ENCODE measurements at regions not wholly inside any gene's neighbourhood (a gene's known extent, or its start where the extent isn't known, plus 50 kb on each side); places are given as distances from the start of the nearest gene placed in this dataset.
"Not testable (repeated sequence)": the region's sequence is repeated elsewhere in the genome, so short reads cannot be mapped to it uniquely, and the experiment has no call there.

DNA sequence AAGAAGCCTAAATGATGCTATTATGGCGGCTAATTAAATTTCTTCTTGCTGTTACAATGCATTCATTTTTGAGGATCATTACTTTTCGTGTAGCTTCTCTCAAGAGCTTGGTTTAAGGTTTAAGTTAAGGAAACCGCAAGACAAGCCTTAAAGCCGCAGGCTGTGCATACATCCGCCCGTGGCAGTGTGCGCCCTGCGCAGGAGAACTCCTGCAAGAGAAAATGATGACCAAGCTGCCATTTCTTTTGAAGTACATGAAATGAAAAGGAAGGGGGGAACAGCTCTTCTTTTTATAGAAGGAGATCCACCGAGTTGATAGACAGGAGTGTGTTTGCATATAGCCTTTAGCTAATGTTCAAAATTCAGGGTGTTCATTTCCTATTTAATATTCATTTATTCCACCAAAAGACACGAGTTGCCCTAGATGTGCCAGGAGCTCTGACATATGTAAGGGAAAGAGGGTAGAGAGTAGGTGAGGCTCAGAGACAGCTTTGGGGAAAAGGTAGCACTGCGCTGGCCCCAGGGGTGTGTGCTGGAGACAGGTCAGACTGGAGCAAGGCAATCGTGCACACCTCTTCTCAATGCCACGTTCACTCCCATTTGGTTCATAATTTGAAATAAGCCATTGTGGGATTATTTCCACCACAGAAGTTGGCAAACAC lies 112.1 kb upstream of the LDB2 start:
- DNase-seq = no peak

DNA sequence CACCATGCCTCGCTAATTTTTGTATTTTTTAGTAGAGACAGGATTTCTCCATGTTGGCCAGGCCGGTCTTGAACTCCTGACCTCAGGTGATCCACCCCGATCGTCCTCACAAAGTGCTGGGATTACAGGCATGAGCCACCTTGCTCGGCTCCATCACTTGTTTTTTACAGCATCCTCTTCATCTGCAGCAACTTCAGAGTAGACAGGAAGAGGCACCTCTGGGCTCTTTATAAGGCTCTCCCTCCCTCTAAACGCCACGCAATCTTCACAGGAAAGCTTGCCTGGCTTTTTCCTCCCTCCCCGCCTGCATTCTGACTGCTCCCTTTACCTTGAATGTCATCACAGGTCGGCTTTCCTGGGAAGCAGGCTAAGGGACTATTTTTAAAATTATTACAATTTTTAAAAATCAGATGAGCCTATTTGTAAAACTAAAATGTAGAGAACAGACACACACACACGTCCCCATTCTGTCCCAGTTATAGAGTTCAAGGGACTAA lies 111.5 kb upstream of the LDB2 start:
- DNase-seq = no peak

DNA sequence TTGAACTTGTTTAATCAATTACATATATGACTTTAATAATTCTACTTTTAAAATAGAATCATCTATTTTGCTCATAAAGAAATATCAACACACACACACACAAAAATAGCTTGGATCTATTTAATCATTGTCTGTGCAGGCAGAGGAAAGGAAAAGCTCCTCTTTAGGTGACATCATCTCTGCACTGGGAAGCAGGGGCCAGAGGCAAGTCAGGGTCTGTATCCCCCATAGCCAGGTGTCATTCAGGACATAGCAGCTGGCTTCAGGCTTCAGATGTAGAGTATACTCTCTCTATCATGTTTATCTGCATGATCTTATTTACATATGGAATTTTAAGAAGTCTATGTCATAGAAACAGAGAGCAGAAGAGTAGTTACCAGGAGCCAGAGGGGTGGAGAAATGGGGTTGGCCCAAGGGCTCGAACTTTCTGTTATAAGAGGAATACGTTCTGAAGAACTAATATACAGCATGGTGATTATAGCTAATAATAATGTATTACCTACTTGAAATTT lies 110.4 kb upstream of the LDB2 start:
- DNase-seq = no peak

DNA sequence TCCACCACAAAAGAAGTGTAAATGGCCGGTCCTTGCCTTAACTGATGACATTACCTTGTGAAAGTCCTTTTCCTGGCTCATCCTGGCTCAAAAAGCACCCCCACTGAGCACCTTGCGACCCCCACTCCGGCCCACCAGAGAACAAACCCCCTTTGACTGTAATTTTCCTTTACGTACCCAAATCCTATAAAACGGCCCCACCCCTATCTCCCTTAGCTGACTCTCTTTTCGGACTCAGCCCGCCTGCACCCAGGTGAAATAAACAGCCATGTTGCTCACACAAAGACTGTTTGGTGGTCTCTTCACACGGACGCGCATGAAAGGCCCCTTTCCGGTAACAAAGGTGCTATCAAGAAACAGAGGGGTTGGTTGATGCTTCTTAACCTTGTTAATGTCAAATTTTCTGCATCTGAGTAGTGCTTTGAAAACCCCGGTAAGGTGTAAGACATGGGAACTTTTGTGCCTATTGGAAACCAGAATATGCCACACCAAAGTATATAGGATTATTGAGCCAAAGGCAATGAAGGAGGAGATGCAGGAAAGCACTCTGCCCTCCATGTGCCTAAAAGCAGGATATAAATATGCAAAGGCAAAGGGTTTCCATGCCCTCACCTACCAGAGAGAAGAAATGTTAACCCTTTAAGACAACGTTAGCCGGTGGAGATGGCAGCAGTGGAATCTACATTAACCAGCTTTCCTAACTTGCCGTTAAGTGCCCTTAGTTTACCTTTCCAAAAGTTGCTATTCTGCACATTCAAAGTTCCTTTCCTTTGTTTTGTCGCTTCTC lies 105.4 kb upstream of the LDB2 start:
- DNase-seq = not testable (repeated sequence)

DNA sequence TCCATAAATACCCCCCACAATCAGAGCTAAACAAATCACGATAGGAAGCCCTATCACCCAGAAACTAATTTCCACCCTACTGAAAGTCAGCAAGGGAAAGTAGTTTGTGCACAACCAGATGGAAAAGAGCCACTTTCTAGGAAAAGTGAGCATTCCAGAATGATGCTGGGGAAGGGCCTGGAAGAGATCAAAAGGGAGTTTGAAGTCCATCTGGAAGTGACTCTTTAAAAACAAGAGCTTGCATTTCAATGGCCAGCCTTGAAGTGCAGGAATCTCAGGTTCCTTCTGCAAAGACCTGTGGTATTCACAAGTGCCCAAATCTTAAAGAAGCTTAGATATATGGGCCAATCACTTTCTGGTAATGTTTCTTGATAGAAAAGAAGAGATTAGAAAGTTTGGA lies 97.0 kb upstream of the LDB2 start:
- no peak for DNase-seq

DNA sequence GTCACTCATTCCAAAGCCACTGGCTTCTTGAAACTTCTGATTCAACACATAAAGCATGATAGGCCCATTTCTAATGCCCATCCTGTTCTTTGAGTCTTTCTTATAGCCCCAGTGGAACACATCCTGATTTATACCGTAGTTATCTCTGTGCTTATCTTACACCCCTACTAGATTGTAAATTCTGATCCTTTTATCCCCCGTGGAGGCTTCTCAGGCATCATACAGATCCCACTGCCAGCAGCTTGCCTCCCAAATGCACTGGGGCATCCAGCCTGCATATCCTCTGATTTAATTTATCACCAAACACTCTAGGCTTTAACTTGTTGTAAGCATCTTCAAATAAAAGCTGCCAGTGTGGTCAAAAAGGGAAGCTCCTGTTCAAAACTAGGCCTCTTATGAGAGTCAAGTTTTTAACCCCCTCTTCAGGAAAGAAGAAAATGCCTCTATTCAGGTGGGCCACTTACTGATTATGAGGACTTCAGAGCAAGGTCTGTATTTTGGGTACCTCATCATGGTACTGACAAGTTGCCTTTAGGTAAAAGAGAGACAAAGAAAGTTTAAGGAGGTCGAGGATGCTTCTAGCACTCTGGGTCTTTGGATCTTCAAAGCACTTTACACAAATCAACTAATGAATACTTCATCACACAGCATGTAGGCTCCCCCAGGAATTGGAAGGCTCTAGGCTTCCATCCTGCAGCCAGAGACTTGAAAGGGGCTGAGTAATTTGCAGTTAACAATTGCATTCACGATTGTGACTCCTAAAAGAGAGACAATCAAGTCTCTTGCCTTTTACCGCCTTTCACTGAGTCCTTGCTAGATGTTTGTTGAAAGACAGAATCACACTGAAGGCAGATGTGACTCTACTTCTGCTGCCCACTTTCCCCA lies 95.8 kb upstream of the LDB2 start:
- no peak for DNase-seq

DNA sequence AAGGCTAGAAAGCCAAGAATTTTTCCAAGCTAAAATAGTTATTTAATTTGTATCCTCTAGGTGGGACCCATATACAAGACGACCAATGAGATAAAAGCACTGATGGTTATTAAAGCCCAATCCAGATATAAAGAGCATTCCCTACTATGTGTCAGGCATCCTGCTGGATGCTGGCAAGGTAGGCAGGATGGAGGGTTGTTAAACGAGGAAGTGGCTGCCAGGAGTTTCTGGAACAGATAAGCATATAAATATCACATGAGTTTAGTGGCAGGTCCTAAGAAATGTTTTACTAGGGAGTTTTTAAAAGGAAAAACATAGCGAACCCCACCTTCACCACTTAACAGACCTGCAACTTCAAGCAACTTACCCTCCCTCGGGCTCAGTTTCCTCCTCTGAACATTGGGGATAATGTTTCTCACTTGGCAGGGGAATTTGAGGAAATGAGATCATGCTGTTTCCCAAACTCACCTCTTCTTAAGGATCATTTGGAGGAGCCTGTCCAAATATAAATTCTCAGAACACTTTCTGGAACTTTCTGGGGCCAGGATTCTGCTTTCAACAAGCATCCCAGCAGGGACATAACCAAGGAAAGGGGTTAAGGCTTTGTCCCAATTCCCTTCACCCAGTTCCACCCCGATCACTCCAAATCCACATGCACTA lies 94.3 kb upstream of the LDB2 start:
- no peak for DNase-seq

DNA sequence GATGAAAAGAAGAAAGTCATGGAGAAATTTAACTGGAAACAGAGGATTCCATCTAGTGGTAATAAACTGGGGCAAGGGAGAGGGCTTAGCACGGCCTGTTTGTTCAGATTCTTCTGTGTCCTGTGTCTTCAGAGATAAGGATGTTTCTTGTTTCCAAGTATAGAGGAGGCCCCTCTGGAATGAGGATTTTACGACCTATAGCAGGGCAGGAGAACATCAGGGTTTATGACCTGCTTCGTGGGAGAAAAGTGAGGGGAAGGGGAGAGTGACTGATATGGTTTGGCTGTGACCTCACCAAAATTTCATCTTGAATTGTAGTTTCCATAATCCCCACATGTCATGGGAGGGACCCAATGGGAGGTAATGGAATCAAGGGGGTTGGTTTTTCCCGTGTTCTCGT lies 93.0 kb upstream of the LDB2 start:
- DNase-seq = no peak

DNA sequence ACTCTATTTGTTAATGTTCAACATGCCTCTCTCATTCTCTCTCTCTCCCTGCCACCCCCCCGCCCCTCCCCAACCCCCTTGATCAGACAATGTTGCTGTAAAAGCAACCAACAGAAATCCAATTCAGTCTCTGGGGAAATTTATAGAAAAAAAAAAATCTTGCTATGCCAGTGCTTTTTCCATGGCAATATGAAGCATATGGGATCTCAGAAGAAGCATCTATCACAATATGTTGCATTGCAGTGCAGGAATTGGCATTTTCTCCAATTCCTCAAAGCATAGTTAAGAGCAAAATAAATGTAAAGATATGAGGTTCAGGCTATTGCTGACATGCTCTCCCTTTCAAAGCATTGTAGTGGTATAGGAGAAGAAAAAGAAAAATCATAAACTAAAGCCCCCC lies 90.9 kb upstream of the LDB2 start:
- no peak for DNase-seq

DNA sequence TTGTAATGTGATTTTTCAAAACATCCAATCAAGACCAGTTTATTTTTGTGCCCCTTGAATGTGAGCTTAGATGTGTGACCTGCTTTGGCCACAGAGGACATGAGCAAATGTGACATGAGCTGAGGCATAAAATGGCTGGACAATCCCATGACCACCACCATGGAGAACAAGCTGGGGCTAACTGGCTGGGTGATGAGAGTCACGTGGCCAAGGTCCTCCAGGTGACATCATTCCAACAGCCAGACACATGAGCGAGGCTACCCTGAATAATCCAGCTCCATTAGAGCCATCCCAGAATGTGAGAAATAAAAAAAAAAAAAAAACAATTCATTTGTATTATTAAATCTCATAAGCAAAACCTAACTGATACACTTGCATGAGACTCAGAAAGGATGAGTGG lies 90.4 kb upstream of the LDB2 start:
- no peak for DNase-seq

DNA sequence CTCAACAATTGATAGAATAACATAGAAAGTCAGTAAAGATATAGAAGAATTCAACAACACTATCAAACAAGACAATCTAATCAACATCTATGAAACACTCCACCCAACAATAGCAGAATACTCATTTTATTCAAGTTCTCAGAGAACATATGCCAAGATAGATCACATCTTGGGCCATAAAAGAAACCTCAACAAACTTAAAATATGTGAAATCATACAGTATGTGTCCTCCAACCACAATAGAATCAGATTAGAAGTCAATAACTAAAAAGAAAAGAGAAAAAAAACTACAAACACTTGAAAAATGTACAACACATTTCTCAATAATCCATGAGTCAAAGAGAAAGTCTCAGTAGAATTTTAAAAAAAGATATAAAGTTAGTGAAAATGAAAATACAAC lies 78.6 kb upstream of the LDB2 start:
- no peak for DNase-seq

DNA sequence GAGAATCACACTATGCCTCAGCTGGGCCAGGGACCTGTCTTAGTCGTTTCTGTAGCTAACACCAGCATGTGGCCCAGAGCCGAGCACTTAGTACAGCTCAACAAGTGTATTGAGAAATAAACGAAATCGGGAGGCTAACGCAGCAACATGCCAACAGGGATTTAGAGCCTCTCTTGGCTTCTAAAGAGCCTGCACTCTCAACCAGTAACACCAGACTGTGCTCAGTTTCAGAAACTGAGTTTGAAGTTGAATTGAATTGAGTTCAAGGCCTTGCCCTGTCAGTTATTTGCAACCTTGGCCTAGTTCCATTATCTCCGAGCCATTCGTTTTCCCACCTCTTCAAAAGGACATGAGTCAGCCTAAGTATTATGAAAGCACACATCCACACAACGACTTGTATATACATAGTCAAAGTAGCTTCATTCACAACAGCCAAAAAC lies 71.3 kb upstream of the LDB2 start:
- DNase-seq = no peak

DNA sequence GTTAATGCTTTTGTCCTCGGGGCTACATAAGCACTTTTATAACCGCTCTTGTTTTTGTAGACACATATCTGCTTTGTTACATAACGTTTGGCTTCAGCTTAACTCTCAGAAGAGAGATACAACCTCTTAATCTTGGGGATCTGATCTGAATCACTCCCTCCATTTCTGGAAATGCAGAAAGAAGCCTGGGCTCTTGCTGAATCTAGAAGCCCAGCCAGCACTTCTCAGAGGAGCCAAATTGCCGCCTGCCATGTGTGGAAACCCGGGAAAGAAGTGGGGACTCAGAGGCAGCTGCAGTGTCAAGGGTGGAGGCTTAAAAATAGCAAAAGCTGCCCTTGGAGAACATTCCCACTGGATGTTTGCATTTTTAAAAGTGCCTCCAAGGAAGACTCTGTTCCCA lies 69.3 kb upstream of the LDB2 start:
- no peak for DNase-seq

DNA sequence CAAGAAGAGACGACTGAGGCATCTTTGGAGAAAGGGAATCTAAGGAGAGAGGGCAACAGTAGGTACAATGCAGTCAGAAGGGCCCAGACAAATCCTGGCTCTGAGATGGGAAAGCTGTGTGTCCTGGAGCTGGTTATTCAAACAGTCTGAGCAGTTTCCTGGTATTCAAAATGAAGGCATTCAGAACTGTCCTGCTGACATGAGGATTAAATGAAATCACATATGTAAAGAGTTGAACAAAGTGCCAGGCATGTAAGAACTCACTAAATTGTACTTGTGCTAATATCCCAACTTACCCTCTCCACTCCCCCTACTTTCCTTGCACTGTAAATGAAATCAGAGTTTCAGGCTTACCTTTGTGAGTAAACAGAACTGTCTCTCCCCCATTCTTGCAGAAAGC lies 60.9 kb upstream of the LDB2 start:
- no peak for DNase-seq

DNA sequence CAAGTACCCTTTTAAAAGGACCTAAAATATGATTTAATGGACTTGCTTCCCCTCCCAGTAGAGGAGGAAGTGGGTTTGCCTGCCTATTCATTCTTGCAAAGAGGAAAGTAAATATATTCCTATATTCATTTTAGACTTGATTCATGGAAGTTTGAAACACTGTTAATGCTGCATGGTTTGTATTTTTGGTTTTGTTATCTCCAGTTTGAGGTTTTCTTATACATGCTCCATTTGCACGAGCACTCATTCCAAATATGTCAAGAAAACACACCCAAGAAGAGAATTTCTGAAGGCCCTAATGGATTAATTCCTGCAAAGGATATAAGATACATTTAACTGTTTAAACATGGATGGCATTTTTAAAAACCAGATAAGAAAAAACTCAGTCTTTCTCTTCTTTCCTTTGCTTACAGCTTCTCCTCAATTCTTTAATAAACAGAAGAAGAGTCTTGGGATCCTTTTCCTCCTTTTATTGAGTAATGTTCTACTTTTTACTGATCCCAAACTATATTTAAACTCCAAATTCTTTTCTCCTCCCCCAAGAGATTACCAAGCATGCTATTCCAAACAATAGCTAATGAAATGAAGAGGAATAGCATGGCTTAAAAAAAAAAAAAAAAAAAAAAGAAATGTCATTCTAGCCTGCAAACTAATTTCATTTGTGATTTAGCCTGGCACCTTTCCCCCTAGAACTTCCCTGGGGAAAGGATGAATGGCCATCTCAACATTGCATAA lies 54.6 kb upstream of the LDB2 start:
- DNase-seq = no peak

DNA sequence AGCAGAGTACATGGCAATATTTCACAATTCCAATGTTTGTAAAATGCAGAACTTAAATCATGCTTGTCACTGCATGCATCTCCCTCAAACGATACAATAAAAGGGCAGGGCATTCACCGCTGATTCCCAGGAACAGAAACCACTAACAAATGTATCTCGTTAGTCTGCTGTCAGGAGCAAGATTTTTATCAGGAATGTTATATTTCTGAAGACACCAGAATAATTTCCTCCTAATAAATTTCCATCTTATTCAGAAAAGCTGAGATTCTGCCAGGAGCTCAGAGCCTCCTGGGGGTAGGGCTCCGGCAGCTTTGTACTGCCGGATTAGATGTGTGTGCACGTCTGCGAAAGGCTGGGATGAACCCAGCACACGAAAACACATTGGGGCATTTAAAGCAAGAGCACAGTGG lies 54.0 kb upstream of the LDB2 start:
- DNase-seq = no peak

Data from renal pelvis (tissue), 1 donor.